NCI-H2171 (cell line): ENCODE measurements at regions not wholly inside any gene's neighbourhood (a gene's known extent, or its start where the extent isn't known, plus 50 kb on each side); places are given as distances from the start of the nearest gene placed in this dataset.
"Not testable (repeated sequence)": the region's sequence is repeated elsewhere in the genome, so short reads cannot be mapped to it uniquely, and the experiment has no call there.

Source experiments
- DNase-seq: peaks from one replicate; lab custom pipeline; 2025; lab: John Stamatoyannopoulos, UW

- no peak for DNase-seq
Measured at GRCh38 chr3:90069748-90070147, 962.3 kb downstream of the EPHA3 start.

- DNase-seq = no peak
Measured at GRCh38 chr3:90076136-90076535, 968.7 kb downstream of the EPHA3 start.

- DNase-seq = no peak
Measured at GRCh38 chr3:90080988-90081387, 973.6 kb downstream of the EPHA3 start.

- DNase-seq = not testable (repeated sequence)
Measured at GRCh38 chr3:90086297-90086696, 978.9 kb downstream of the EPHA3 start.

GRCh38 chr3:90087703-90088102, 980.3 kb downstream of the EPHA3 start:
- no peak for DNase-seq

GRCh38 chr3:90091549-90091948, 984.1 kb downstream of the EPHA3 start:
- DNase-seq = no peak

- no peak for DNase-seq
Measured at GRCh38 chr3:90092994-90093393, 985.6 kb downstream of the EPHA3 start.

- DNase-seq = no peak
Measured at GRCh38 chr3:90095811-90096210, 988.4 kb downstream of the EPHA3 start.

GRCh38 chr3:90099493-90099892, 992.1 kb downstream of the EPHA3 start:
- DNase-seq = no peak

GRCh38 chr3:90102146-90102545, 994.7 kb downstream of the EPHA3 start:
- DNase-seq = no peak

GRCh38 chr3:90121326-90121725, 1013.9 kb downstream of the EPHA3 start:
- no peak for DNase-seq

GRCh38 chr3:90128391-90128790, 1021.0 kb downstream of the EPHA3 start:
- no peak for DNase-seq

- no peak for DNase-seq
Measured at GRCh38 chr3:90129730-90130129, 1022.3 kb downstream of the EPHA3 start.

- no peak for DNase-seq
Measured at GRCh38 chr3:90132197-90132596, 1024.8 kb downstream of the EPHA3 start.

- no peak for DNase-seq
Measured at GRCh38 chr3:90134090-90134489, 1026.7 kb downstream of the EPHA3 start.

GRCh38 chr3:90136456-90137191, 1029.2 kb downstream of the EPHA3 start:
- DNase-seq = no peak

GRCh38 chr3:90145094-90145860, 1037.9 kb downstream of the EPHA3 start:
- DNase-seq = no peak

- DNase-seq = no peak
Measured at GRCh38 chr3:90180096-90180495, 1072.7 kb downstream of the EPHA3 start.

- no peak for DNase-seq
Measured at GRCh38 chr3:90180543-90180942, 1073.1 kb downstream of the EPHA3 start.

GRCh38 chr3:90182291-90182976, 1075.0 kb downstream of the EPHA3 start:
- not testable (repeated sequence) for DNase-seq

GRCh38 chr3:90184861-90185260, 1077.4 kb downstream of the EPHA3 start:
- DNase-seq = no peak

GRCh38 chr3:90197383-90197782, 1090.0 kb downstream of the EPHA3 start:
- DNase-seq = not testable (repeated sequence)

- not testable (repeated sequence) for DNase-seq
Measured at GRCh38 chr3:90202931-90203330, 1095.5 kb downstream of the EPHA3 start.
